Tibial nerve (tissue), 4 donors: ENCODE measurements at regions not wholly inside any gene's neighbourhood (a gene's known extent, or its start where the extent isn't known, plus 50 kb on each side); places are given as distances from the start of the nearest gene placed in this dataset.
A peak's percentile ranks its signal among the peaks of the same experiment; 100 is the strongest.

Source experiments
- DNase-seq, 2 donors: peaks; one replicate each; pipeline ENCODE4 v3.0.0-alpha.2; 2019; ENCODE audit warnings: low spot score in 2 of 2
- H3K27ac ChIP-seq, 4 donors: fragments of 200-600 bp; sonication (generic) in 3 of 4; one replicate each; pipeline ENCODE4 v1.5.1; 2017 to 2019; ENCODE audit warnings: mild to moderate bottlenecking in 1 of 4
- H3K27me3 ChIP-seq, 2 donors: fragments of 200-600 bp; sonication (generic) in 1 of 2; one replicate each; pipeline versions ENCODE4 v1.5.1 to v1.6.0; 2017 to 2019
- H3K36me3 ChIP-seq, 3 donors: fragments of 200-600 bp; sonication (generic); one replicate each; pipeline ENCODE4 v1.5.1; 2018 to 2019
- H3K4me1 ChIP-seq, 4 donors: fragments of 200-600 bp; sonication (generic) in 3 of 4; one replicate each; pipeline ENCODE4 v1.5.1; 2017 to 2019
- H3K4me3 ChIP-seq, 4 donors: fragments of 200-600 bp; sonication (generic) in 3 of 4; one replicate each; pipeline ENCODE4 v1.5.1; 2017 to 2019; ENCODE audit warnings: mild to moderate bottlenecking in 1 of 4, moderate library complexity in 1 of 4
- H3K9me3 ChIP-seq, 4 donors: fragments of 200-600 bp; sonication (generic) in 3 of 4; one replicate each; pipeline ENCODE4 v1.5.1; 2017 to 2019
- CTCF ChIP-seq, 5 experiments: fragments of 200-600 bp in 3 of 5; fragments of 450-650 bp in 2 of 5; sonication (generic) in 3 of 5; IDR thresholded peaks; one replicate each; pipeline ENCODE4 v1.5.1; 2016 to 2019; ENCODE audit warnings: antibody characterized with exemption in 5 of 5, mild to moderate bottlenecking in 3 of 5, moderate library complexity in 2 of 5
- EP300 ChIP-seq, 2 donors: sonication (generic); formaldehyde crosslinking; IDR thresholded peaks; one replicate each; pipeline ENCODE4 v1.6.1; 2017; ENCODE audit warnings: antibody characterized with exemption in 2 of 2, mild to moderate bottlenecking in 1 of 2
- POLR2A ChIP-seq, 2 donors: fragments of 450-650 bp; IDR thresholded peaks; one replicate each; pipeline ENCODE4 v1.6.1; 2017; ENCODE audit warnings: antibody characterized with exemption in 2 of 2, mild to moderate bottlenecking in 2 of 2, moderate library complexity in 2 of 2
- WGBS, 2 donors: methylation state at CpG; one replicate each; pipeline ENCODE4 v1.1.5; 2018; 5-methylcytosine and 5-hydroxymethylcytosine counted together

- Histone ChIP-seq H3K4me3 (no peak overlapping the region), H3K4me1 (peaks cover 0 to 52% (median 5%) of the 10 kb centered on the region in 4 donors), H3K36me3 (no peaks in the 10 kb centered on the region), H3K27me3 (peaks cover 0 to 9% of the 10 kb centered on the region in 2 donors), H3K9me3 (peaks cover 0 to 5% (median 0%) of the 10 kb centered on the region in 4 donors), H3K27ac (peak overlapping the region in 3 of 4 donors; percentile 57 to 85 (median 83))
- TF ChIP-seq CTCF (IDR thresholded peaks at IDR 0.05) (no peak), EP300 (IDR thresholded peaks at IDR 0.05) (no peak), POLR2A (IDR thresholded peaks at IDR 0.05) (no peak)
- WGBS, 2 donors: 34 to 41% methylated on average over 9 of the region's 9 CpGs
- no peak for DNase-seq
These were observed 110.9 kb downstream of the FOXD1 start for GRCh38 chr5:73337586-73338255.

GRCh38 chr5:73336366-73336765 is 112.2 kb downstream of the FOXD1 start:
- TF ChIP-seq CTCF (IDR thresholded peaks at IDR 0.05) (no peak), POLR2A (IDR thresholded peaks at IDR 0.05) (no peak), EP300 (IDR thresholded peaks at IDR 0.05) (no peak)
- Histone ChIP-seq H3K4me1 (peaks cover 0 to 52% (median 5%) of the 10 kb centered on the region in 4 donors), H3K27ac (peak overlapping the region in 2 of 4 donors; percentile 83 to 85), H3K4me3 (no peak overlapping the region), H3K36me3 (no peaks in the 10 kb centered on the region), H3K9me3 (peaks cover 0 to 13% (median 0%) of the 10 kb centered on the region in 4 donors), H3K27me3 (peaks cover 0 to 9% of the 10 kb centered on the region in 2 donors)
- WGBS, 2 donors: 76 to 85% methylated on average over 2 of the region's 2 CpGs
- DNase-seq: no peak

DNA sequence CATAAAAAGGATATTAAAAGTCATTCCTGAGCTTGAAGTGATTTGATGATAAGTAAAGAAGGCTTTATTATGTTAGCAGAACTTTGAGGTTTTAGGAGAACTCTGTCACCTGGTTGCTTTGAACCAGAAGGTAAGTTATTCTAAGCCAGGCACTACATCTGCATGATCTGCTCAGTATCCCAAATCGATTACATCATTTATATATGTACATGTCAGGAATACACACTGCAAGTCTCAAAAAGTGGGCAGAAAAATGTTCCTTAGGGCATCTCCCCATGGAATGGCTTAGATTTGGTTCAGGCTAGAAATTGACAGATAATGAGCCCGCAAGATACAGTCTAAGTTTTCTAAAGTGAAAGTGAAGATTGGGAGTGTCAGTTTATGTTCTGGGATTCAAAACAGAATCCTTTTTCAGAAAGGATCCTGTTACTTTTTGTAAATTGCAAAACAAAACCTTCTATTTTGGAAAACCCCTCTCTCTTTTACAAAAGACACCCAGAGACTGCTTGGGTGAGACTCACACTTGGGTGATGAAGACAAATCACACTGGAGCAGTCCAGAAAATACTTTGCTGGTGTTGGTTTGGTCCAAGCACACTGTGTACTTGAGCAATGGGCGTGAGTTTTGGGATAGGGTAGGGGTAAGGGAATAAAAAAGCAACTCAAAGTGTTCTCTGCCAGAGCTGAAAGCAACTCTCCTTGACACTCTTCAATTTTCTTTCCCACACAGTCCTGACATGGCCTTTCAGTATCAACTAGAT is 114.5 kb downstream of the FOXD1 start:
- TF ChIP-seq CTCF (IDR thresholded peaks at IDR 0.05) (no peak), EP300 (IDR thresholded peaks at IDR 0.05) (peak; percentile 18 to 80), POLR2A (IDR thresholded peaks at IDR 0.05) (no peak)
- H3K27ac ChIP-seq: peak overlapping the region in 2 of 4 donors; percentile 81 to 85
- H3K4me3 ChIP-seq: peak overlapping the region in 1 of 4 donors; percentile 15
- no peaks in the 10 kb centered on the region for H3K36me3 ChIP-seq
- no peaks in the 10 kb centered on the region for H3K27me3 ChIP-seq
- DNase-seq: no peak
- WGBS, 2 donors: 77 to 78% methylated on average over 3 of the region's 3 CpGs
- H3K4me1 ChIP-seq: peaks cover 0 to 46% (median 4%) of the 10 kb centered on the region in 4 donors
- H3K9me3 ChIP-seq: peaks cover 0 to 20% (median 0%) of the 10 kb centered on the region in 4 donors

- H3K27me3 ChIP-seq: no peaks in the 10 kb centered on the region
- H3K27ac ChIP-seq: no peak overlapping the region
- peaks cover 0 to 20% (median 0%) of the 10 kb centered on the region in 4 donors for H3K9me3 ChIP-seq
- peaks cover 0 to 12% (median 0%) of the 10 kb centered on the region in 4 donors for H3K4me1 ChIP-seq
- no peak overlapping the region for H3K4me3 ChIP-seq
- WGBS, 2 donors: 51 to 81% methylated on average over 1 of the region's 1 CpG
- H3K36me3 ChIP-seq: no peaks in the 10 kb centered on the region
- TF ChIP-seq EP300 (IDR thresholded peaks at IDR 0.05): no peak
- no peak for TF ChIP-seq POLR2A (IDR thresholded peaks at IDR 0.05)
- no peak for TF ChIP-seq CTCF (IDR thresholded peaks at IDR 0.05)
- no peak for DNase-seq
These were observed 118.0 kb downstream of the FOXD1 start for GRCh38 chr5:73330613-73331012.

DNA sequence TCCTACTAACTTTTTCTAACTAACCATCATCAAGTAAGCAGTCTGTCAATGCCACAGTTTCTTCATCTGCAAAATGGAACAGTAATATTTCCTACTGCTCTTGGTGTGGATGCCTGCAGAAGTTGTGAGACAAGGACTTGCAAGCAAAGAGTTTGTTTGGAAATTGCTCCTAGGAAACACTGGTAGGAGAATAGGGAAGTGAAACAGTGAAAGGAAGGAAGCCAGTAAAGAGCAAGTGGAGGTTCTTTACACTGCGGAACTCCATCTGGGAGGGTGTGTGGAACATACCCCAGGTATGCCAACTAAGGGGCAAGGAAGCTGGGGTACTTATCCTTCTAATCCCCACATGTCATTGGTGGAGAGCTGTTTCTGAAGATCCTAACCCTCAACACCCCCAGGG is 119.9 kb downstream of the FOXD1 start:
- no peak for DNase-seq
- TF ChIP-seq POLR2A (IDR thresholded peaks at IDR 0.05) (no peak), CTCF (IDR thresholded peaks at IDR 0.05) (no peak), EP300 (IDR thresholded peaks at IDR 0.05) (no peak)

More for the DNA sequence above, 119.9 kb downstream of the FOXD1 start:
- peaks cover 0 to 4% (median 0%) of the 10 kb centered on the region in 4 donors for H3K4me1 ChIP-seq
- no peaks in the 10 kb centered on the region for H3K36me3 ChIP-seq
- H3K27ac ChIP-seq: no peak overlapping the region
- WGBS, 2 donors: 77 to 93% methylated on average over 1 of the region's 1 CpG
- H3K27me3 ChIP-seq: no peaks in the 10 kb centered on the region
- H3K9me3 ChIP-seq: peaks cover 0 to 20% (median 0%) of the 10 kb centered on the region in 4 donors
- H3K4me3 ChIP-seq: no peak overlapping the region
